Neutrophil (primary cell): ENCODE measurements at regions not wholly inside any gene's neighbourhood (a gene's known extent, or its start where the extent isn't known, plus 50 kb on each side); places are given as distances from the start of the nearest gene placed in this dataset.

Experiments
- H3K27ac ChIP-seq: fragments of 200-600 bp; sonication (generic); 2 replicates; pipeline ENCODE4 v1.5.1; 2016; ENCODE audit warnings: mild to moderate bottlenecking, moderate library complexity
- H3K27me3 ChIP-seq: fragments of 200-600 bp; sonication (generic); 2 replicates; pipeline ENCODE4 v1.6.0; 2016; ENCODE audit warnings: mild to moderate bottlenecking
- H3K36me3 ChIP-seq: fragments of 200-600 bp; sonication (generic); 2 replicates; pipeline ENCODE4 v1.5.1; 2017
- H3K4me1 ChIP-seq, 2 experiments: fragments of 200-600 bp in 1 of 2; sonication (generic) in 1 of 2; 1 replicate in 1 of 2; 2 replicates in 1 of 2; pipeline versions ENCODE4 v1.5.1 to v1.6.1; 2013 to 2016; ENCODE audit warnings: low read depth in 1 of 2, low read length in 1 of 2, mild to moderate bottlenecking in 1 of 2, moderate library complexity in 1 of 2; ENCODE audit not compliant: control insufficient read depth in 1 of 2, insufficient read depth in 1 of 2
- H3K4me3 ChIP-seq, 2 experiments: fragments of 200-600 bp in 1 of 2; sonication (generic) in 1 of 2; 1 replicate in 1 of 2; 2 replicates in 1 of 2; pipeline ENCODE4 v1.5.1; 2013 to 2016; ENCODE audit warnings: low read depth in 1 of 2, low read length in 1 of 2, mild to moderate bottlenecking in 1 of 2, moderate library complexity in 1 of 2
- H3K9me3 ChIP-seq: fragments of 200-600 bp; sonication (generic); 2 replicates; pipeline ENCODE4 v1.5.1; 2016
- CTCF ChIP-seq: fragments of 200-600 bp; sonication (generic); IDR thresholded peaks from 2 replicates; pipeline ENCODE4 v1.5.1; 2016; ENCODE audit warnings: antibody characterized with exemption

GRCh38 chr5:3660630-3661029 is 65.0 kb downstream of the IRX1 start:
- no peaks in the 10 kb centered on the region for H3K36me3 ChIP-seq
- no peak overlapping the region for H3K27ac ChIP-seq
- H3K4me3 ChIP-seq = no peak overlapping the region
- H3K4me1 ChIP-seq = no peaks in the 10 kb centered on the region
- H3K9me3 ChIP-seq = no peaks in the 10 kb centered on the region
- no peak for TF ChIP-seq CTCF
- no peaks in the 10 kb centered on the region for H3K27me3 ChIP-seq

GRCh38 chr5:3661755-3662296 is 66.2 kb downstream of the IRX1 start:
- Histone ChIP-seq H3K9me3 (no peaks in the 10 kb centered on the region), H3K27me3 (no peaks in the 10 kb centered on the region), H3K4me1 (no peaks in the 10 kb centered on the region), H3K4me3 (no peak overlapping the region), H3K36me3 (no peaks in the 10 kb centered on the region), H3K27ac (no peak overlapping the region)
- TF ChIP-seq CTCF = no peak

- Histone ChIP-seq H3K4me3 (no peak overlapping the region), H3K27me3 (no peaks in the 10 kb centered on the region), H3K36me3 (no peaks in the 10 kb centered on the region), H3K27ac (no peak overlapping the region), H3K9me3 (no peaks in the 10 kb centered on the region), H3K4me1 (no peaks in the 10 kb centered on the region)
- TF ChIP-seq CTCF = no peak
These were observed 66.7 kb downstream of the IRX1 start for GRCh38 chr5:3662344-3662743.

- H3K9me3 ChIP-seq = no peaks in the 10 kb centered on the region
- no peak for TF ChIP-seq CTCF
- H3K27me3 ChIP-seq = no peaks in the 10 kb centered on the region
- no peak overlapping the region for H3K4me3 ChIP-seq
- no peak overlapping the region for H3K27ac ChIP-seq
- no peaks in the 10 kb centered on the region for H3K36me3 ChIP-seq
- no peaks in the 10 kb centered on the region for H3K4me1 ChIP-seq
These were observed 75.7 kb downstream of the IRX1 start for GRCh38 chr5:3671337-3671736.

- H3K36me3 ChIP-seq = no peaks in the 10 kb centered on the region
- TF ChIP-seq CTCF = no peak
- H3K4me3 ChIP-seq = no peak overlapping the region
- H3K9me3 ChIP-seq = no peaks in the 10 kb centered on the region
- no peak overlapping the region for H3K27ac ChIP-seq
- H3K27me3 ChIP-seq = no peaks in the 10 kb centered on the region
- no peaks in the 10 kb centered on the region for H3K4me1 ChIP-seq
These were observed 83.2 kb downstream of the IRX1 start for GRCh38 chr5:3678801-3679200.

- no peak for TF ChIP-seq CTCF
- Histone ChIP-seq H3K27ac (no peak overlapping the region), H3K4me3 (no peak overlapping the region), H3K36me3 (no peaks in the 10 kb centered on the region), H3K4me1 (no peaks in the 10 kb centered on the region), H3K27me3 (no peaks in the 10 kb centered on the region), H3K9me3 (no peaks in the 10 kb centered on the region)
These were observed 85.2 kb downstream of the IRX1 start for GRCh38 chr5:3680821-3681220.
